ENCODE measurements at regions not wholly inside any gene's neighbourhood (a gene's known extent, or its start where the extent isn't known, plus 50 kb on each side); places are given as distances from the start of the nearest gene placed in this dataset.
"Not testable (repeated sequence)": the region's sequence is repeated elsewhere in the genome, so short reads cannot be mapped to it uniquely, and the experiment has no call there.

- Histone ChIP-seq H3K4me3 (no peak overlapping the region), H3K27ac (no peak overlapping the region)
- no peak for TF ChIP-seq CTCF (IDR thresholded peaks at IDR 0.05)
- no peak for DNase-seq (ENCODE audit: low spot score)
These were observed 120.4 kb upstream of the SDK1 start for GRCh38 chr7:3180604-3181003.

GRCh38 chr7:3182055-3182454, 119.0 kb upstream of the SDK1 start:
- not testable (repeated sequence) for H3K27ac ChIP-seq; DNase-seq (ENCODE audit: low spot score); H3K4me3 ChIP-seq

- no peak for TF ChIP-seq CTCF (IDR thresholded peaks at IDR 0.05)
- DNase-seq (ENCODE audit: low spot score), result no peak
- H3K4me3 ChIP-seq, result no peak overlapping the region
- no peak overlapping the region for H3K27ac ChIP-seq
These were observed 113.5 kb upstream of the SDK1 start for GRCh38 chr7:3187444-3188040.

- H3K4me3 ChIP-seq, result no peak overlapping the region
- DNase-seq (ENCODE audit: low spot score), result no peak
- H3K27ac ChIP-seq, result no peak overlapping the region
- TF ChIP-seq CTCF (IDR thresholded peaks at IDR 0.05), result no peak
These were observed 112.1 kb upstream of the SDK1 start for GRCh38 chr7:3188946-3189345.

GRCh38 chr7:3191548-3191947, 109.5 kb upstream of the SDK1 start:
- DNase-seq (ENCODE audit: low spot score), result no peak
- no peak for TF ChIP-seq CTCF (IDR thresholded peaks at IDR 0.05)
- no peak overlapping the region for H3K27ac ChIP-seq
- no peak overlapping the region for H3K4me3 ChIP-seq

GRCh38 chr7:3192669-3193068, 108.4 kb upstream of the SDK1 start:
- DNase-seq (ENCODE audit: low spot score), result no peak
- TF ChIP-seq CTCF (IDR thresholded peaks at IDR 0.05), result no peak
- Histone ChIP-seq H3K27ac (no peak overlapping the region), H3K4me3 (no peak overlapping the region)

GRCh38 chr7:3193379-3194120, 107.5 kb upstream of the SDK1 start:
- DNase-seq (ENCODE audit: low spot score), result no peak
- no peak for TF ChIP-seq CTCF (IDR thresholded peaks at IDR 0.05)
- no peak overlapping the region for H3K4me3 ChIP-seq
- H3K27ac ChIP-seq, result no peak overlapping the region

All from coronary artery (tissue), 2 donors.